GM23338 (cell line): ENCODE measurements at regions not wholly inside any gene's neighbourhood (a gene's known extent, or its start where the extent isn't known, plus 50 kb on each side); places are given as distances from the start of the nearest gene placed in this dataset.

Experiments
- CREB1 ChIP-seq: fragments of 250-450 bp; sonication (Bioruptor Pico); IDR thresholded peaks from 2 replicates; pipeline ENCODE4 v1.5.0; 2020; ENCODE audit warnings: low read depth, mild to moderate bottlenecking, moderate library complexity
- CTCF ChIP-seq, 2 experiments: fragments of 200-600 bp in 1 of 2; sonication (generic) in 1 of 2; conservative IDR thresholded peaks; 2 replicates each; pipeline versions ENCODE4 v1.5.1 to v1.6.1; 2016 to 2017; ENCODE audit warnings: antibody characterized with exemption in 2 of 2, low read depth in 2 of 2, mild to moderate bottlenecking in 2 of 2, moderate library complexity in 1 of 2
- EZH2 ChIP-seq: fragments of 200-600 bp; sonication (generic); IDR thresholded peaks from one replicate; pipeline ENCODE4 v1.8.0; 2017; ENCODE audit warnings: antibody characterized with exemption, mild to moderate bottlenecking, low read depth; ENCODE audit not compliant: unreplicated experiment
- EZH2phosphoT487 ChIP-seq: fragments of 200-600 bp; sonication (generic); IDR thresholded peaks from one replicate; pipeline ENCODE4 v1.8.1; 2018; ENCODE audit warnings: antibody characterized with exemption; ENCODE audit not compliant: unreplicated experiment
- JUNB ChIP-seq: IDR thresholded peaks from one replicate; pipeline ENCODE4 v1.6.1; 2016; ENCODE audit warnings: antibody characterized with exemption; ENCODE audit not compliant: unreplicated experiment
- NANOG ChIP-seq: IDR thresholded peaks from 2 replicates; pipeline ENCODE4 v1.6.1; 2016; ENCODE audit warnings: antibody characterized with exemption, borderline replicate concordance
- POLR2AphosphoS5 ChIP-seq: IDR thresholded peaks from 2 replicates; pipeline ENCODE4 v1.6.1; 2016; ENCODE audit warnings: antibody characterized with exemption, low read depth
- REST ChIP-seq: IDR thresholded peaks from one replicate; pipeline ENCODE4 v1.6.1; 2018; ENCODE audit warnings: antibody characterized with exemption; ENCODE audit not compliant: unreplicated experiment
- ZNF331 ChIP-seq: fragments of 250-450 bp; sonication (Bioruptor Pico); IDR thresholded peaks from 2 replicates; pipeline ENCODE4 v1.5.0; 2020; ENCODE audit warnings: low read depth, mild to moderate bottlenecking, moderate library complexity

DNA sequence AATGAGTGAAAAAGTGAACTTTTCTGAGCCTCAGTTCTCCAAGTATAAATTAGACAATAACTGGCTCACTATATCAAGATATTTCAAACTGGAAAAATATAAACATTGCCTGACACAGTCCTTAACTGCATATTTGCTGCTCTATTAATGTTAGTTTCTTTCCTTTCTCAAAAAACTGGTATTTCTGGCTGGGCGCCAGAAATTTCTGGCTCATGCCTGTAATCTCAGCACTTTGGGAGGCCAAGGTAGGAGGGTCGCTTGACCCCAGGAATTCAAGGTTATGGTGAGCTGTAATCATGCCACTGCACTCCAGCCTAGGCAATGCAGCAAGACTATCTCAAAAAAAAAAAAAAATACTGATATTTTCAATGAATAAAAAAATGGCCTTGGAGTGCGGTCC is 227.0 kb downstream of the MAGEB17 start:
- TF ChIP-seq POLR2AphosphoS5 (no peak), CTCF (conservative IDR thresholded peaks at IDR 0.05; ENCODE audit: low read depth in 2 of 2) (no peak), EZH2 (no peak), EZH2phosphoT487 (no peak), CREB1 (CRISPR knock-in tag) (no peak), ZNF331 (CRISPR knock-in tag) (no peak), REST (no peak), NANOG (no peak), JUNB (no peak)
